ENCODE measurements at regions not wholly inside any gene's neighbourhood (a gene's known extent, or its start where the extent isn't known, plus 50 kb on each side); places are given as distances from the start of the nearest gene placed in this dataset.

DNA sequence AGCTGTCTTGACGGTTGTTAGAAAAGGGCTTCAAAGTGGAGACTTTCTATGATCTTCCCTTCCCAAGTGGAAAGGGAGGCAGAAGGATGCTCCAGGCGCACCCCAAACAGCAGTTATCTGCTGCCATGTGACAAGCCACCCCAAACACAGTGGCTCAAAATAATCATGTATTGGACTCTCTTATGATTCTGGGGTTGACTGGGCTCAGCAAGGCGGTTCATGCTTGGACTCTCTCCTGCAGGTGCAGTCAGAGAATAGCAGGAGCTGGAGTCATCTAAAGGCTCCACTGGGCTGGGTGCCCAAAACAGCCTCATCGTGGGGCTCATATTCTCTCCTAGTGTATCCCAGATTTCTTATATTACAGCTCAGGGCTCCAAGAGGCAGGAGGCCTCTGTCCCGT, 177.6 kb upstream of the IER5L start:
- TF ChIP-seq, protein P1, sequence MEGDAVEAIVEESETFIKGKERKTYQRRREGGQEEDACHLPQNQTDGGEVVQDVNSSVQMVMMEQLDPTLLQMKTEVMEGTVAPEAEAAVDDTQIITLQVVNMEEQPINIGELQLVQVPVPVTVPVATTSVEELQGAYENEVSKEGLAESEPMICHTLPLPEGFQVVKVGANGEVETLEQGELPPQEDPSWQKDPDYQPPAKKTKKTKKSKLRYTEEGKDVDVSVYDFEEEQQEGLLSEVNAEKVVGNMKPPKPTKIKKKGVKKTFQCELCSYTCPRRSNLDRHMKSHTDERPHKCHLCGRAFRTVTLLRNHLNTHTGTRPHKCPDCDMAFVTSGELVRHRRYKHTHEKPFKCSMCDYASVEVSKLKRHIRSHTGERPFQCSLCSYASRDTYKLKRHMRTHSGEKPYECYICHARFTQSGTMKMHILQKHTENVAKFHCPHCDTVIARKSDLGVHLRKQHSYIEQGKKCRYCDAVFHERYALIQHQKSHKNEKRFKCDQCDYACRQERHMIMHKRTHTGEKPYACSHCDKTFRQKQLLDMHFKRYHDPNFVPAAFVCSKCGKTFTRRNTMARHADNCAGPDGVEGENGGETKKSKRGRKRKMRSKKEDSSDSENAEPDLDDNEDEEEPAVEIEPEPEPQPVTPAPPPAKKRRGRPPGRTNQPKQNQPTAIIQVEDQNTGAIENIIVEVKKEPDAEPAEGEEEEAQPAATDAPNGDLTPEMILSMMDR (IDR thresholded peaks at IDR 0.05) = no peak
- no peak for TF ChIP-seq POLR2A (IDR thresholded peaks at IDR 0.05)
